Loucy (cell line): ENCODE measurements at regions not wholly inside any gene's neighbourhood (a gene's known extent, or its start where the extent isn't known, plus 50 kb on each side); places are given as distances from the start of the nearest gene placed in this dataset.

Experiments used
- H2AFZ ChIP-seq: fragments of 200-600 bp; sonication (generic); 2 replicates; pipeline ENCODE4 v1.6.0; 2016; ENCODE audit warnings: antibody characterized with exemption, mild to moderate bottlenecking, low read length, moderate library complexity
- H3F3A ChIP-seq: fragments of 200-600 bp; 2 replicates; pipeline ENCODE4 v1.6.0; 2016; ENCODE audit warnings: antibody characterized with exemption, low read depth, mild to moderate bottlenecking
- H3K27me3 ChIP-seq: fragments of 200-600 bp; sonication (generic); 2 replicates; pipeline ENCODE4 v1.6.1; 2014; ENCODE audit warnings: low read length, mild to moderate bottlenecking; ENCODE audit not compliant: insufficient read depth, poor library complexity, severe bottlenecking
- H3K36me3 ChIP-seq: fragments of 200-600 bp; sonication (generic); 2 replicates; pipeline ENCODE4 v1.6.1; 2016; ENCODE audit warnings: low read length; ENCODE audit not compliant: insufficient read depth
- H3K4me1 ChIP-seq: fragments of 200-600 bp; sonication (generic); 2 replicates; pipeline ENCODE4 v1.5.1; 2014; ENCODE audit warnings: low read length, mild to moderate bottlenecking; ENCODE audit not compliant: insufficient read depth, poor library complexity, severe bottlenecking
- H3K4me2 ChIP-seq: fragments of 200-600 bp; sonication (generic); 2 replicates; pipeline ENCODE4 v1.6.0; 2014; ENCODE audit warnings: antibody characterized with exemption, low read length, low read depth, mild to moderate bottlenecking; ENCODE audit not compliant: poor library complexity, severe bottlenecking
- H3K4me3 ChIP-seq: fragments of 200-600 bp; sonication (generic); 2 replicates; pipeline ENCODE4 v1.5.1; 2014; ENCODE audit warnings: low read length, mild to moderate bottlenecking, mixed read lengths; ENCODE audit not compliant: poor library complexity, severe bottlenecking
- H3K79me2 ChIP-seq: fragments of 200-600 bp; sonication (generic); 2 replicates; pipeline ENCODE4 v1.6.1; 2014; ENCODE audit warnings: low read length; ENCODE audit not compliant: insufficient read depth
- H3K9ac ChIP-seq: fragments of 200-600 bp; sonication (generic); 2 replicates; pipeline ENCODE4 v1.6.0; 2014; ENCODE audit warnings: mild to moderate bottlenecking, low read depth, low read length, moderate library complexity; ENCODE audit not compliant: poor library complexity, severe bottlenecking
- H3K9me2 ChIP-seq: fragments of 200-600 bp; sonication (generic); replicated peaks from 2 replicates; pipeline ENCODE4 v1.6.1; 2016; ENCODE audit warnings: low read depth, low read length, mixed read lengths
- H3K9me3 ChIP-seq: fragments of 200-600 bp; sonication (generic); 2 replicates; pipeline ENCODE4 v1.6.1; 2014; ENCODE audit warnings: mild to moderate bottlenecking, antibody characterized with exemption, low read length, low read depth; ENCODE audit not compliant: insufficient read depth
- H4K20me1 ChIP-seq: fragments of 200-600 bp; sonication (generic); 2 replicates; pipeline ENCODE4 v1.6.0; 2014; ENCODE audit warnings: antibody characterized with exemption, low read length, mild to moderate bottlenecking; ENCODE audit not compliant: insufficient read depth, poor library complexity, severe bottlenecking
- CTCF ChIP-seq: fragments of 200-600 bp; sonication (generic); conservative IDR thresholded peaks from 2 replicates; pipeline ENCODE4 v1.5.1; 2014; ENCODE audit warnings: mild to moderate bottlenecking, antibody characterized with exemption, low read length
- EZH2phosphoT487 ChIP-seq: fragments of 200-600 bp; IDR thresholded peaks from 2 replicates; pipeline ENCODE4 v1.6.1; 2018; ENCODE audit warnings: antibody characterized with exemption, mild to moderate bottlenecking, moderate library complexity, borderline replicate concordance

GRCh38 chr9:36748322-36748899 is 175.7 kb downstream of the MELK start:
- no peaks in the 10 kb centered on the region for H3K9me3 ChIP-seq
- no peaks in the 10 kb centered on the region for H4K20me1 ChIP-seq
- H3K36me3 ChIP-seq: no peaks in the 10 kb centered on the region
- H3K4me1 ChIP-seq: no peaks in the 10 kb centered on the region
- no peaks in the 10 kb centered on the region for H3K27me3 ChIP-seq
- no peaks in the 10 kb centered on the region for H3K79me2 ChIP-seq
- no peak overlapping the region for H3K4me3 ChIP-seq
- H3F3A ChIP-seq: no peaks in the 10 kb centered on the region
- TF ChIP-seq CTCF: no peak
- no peak for TF ChIP-seq EZH2phosphoT487
- H3K9me2 ChIP-seq: no peaks in the 10 kb centered on the region
- H3K9ac ChIP-seq: no peak overlapping the region
- H2AFZ ChIP-seq: no peak overlapping the region
- H3K4me2 ChIP-seq: no peak overlapping the region

GRCh38 chr9:36749461-36749860 is 176.8 kb downstream of the MELK start:
- Histone ChIP-seq H3K4me2 (no peak overlapping the region), H3K36me3 (no peaks in the 10 kb centered on the region), H2AFZ (no peak overlapping the region), H3K4me1 (no peaks in the 10 kb centered on the region), H3K4me3 (no peak overlapping the region), H4K20me1 (no peaks in the 10 kb centered on the region), H3K9me3 (no peaks in the 10 kb centered on the region), H3K9me2 (no peaks in the 10 kb centered on the region), H3K27me3 (no peaks in the 10 kb centered on the region), H3K9ac (no peak overlapping the region), H3K79me2 (no peaks in the 10 kb centered on the region), H3F3A (no peaks in the 10 kb centered on the region)
- no peak for TF ChIP-seq CTCF
- no peak for TF ChIP-seq EZH2phosphoT487

GRCh38 chr9:36750630-36751029 is 177.9 kb downstream of the MELK start:
- Histone ChIP-seq H3K9ac (no peak overlapping the region), H3K27me3 (no peaks in the 10 kb centered on the region), H3F3A (no peaks in the 10 kb centered on the region), H2AFZ (no peak overlapping the region), H3K4me3 (no peak overlapping the region), H3K79me2 (no peaks in the 10 kb centered on the region), H3K9me3 (no peaks in the 10 kb centered on the region), H3K4me2 (no peak overlapping the region), H4K20me1 (no peaks in the 10 kb centered on the region), H3K9me2 (no peaks in the 10 kb centered on the region), H3K36me3 (no peaks in the 10 kb centered on the region), H3K4me1 (no peaks in the 10 kb centered on the region)
- TF ChIP-seq EZH2phosphoT487 (no peak), CTCF (no peak)
